ENCODE measurements at regions not wholly inside any gene's neighbourhood (a gene's known extent, or its start where the extent isn't known, plus 50 kb on each side); places are given as distances from the start of the nearest gene placed in this dataset.

DNA sequence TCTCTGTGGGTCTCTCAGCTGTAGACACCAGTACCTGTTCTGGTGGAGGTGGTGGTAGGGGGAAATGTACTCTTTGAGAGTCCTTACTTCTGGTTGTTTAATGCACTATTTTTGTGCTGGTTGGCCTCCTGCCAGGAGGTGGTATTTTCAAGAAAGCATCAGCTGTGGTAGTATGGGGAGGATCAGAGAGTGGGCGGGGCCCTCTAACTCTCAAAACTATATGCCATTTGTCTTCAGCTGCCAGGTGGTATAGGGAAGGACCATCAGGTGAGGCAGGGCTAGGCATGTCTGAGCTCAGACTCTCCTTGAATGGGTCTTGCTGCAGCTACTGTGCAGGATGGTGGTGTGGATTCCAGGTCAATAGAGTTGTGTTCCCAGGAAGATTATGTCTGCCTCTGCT lies 1100.8 kb downstream of the CNTNAP5 start:
- no peak for DNase-seq (ENCODE audit: low read depth, low spot score)
- in situ Hi-C loops (cut with HindIII; ENCODE audit: low sequenced_read_pairs) = no loop called here

DNA sequence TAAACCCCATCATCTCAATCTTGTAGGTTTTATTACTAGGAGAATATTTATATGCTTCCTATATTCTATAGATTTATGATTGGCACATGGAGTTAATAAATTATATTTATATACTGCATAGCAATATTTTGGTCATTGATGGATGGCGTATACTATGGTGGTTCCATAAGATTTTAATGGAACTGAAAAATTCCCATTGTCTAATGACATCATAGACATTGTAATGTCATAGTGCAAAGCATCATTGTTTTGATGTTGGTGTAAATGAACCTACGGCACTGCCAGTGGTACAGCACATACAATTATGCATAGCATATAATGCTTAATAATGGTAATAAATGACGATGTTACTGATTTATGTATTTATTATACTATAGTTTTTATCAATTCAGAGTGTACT lies 1135.9 kb downstream of the CNTNAP5 start:
- in situ Hi-C loops (cut with HindIII; ENCODE audit: low sequenced_read_pairs) = no loop called here

More for the DNA sequence above, 1100.8 kb downstream of the CNTNAP5 start:
- TF ChIP-seq, protein P1, sequence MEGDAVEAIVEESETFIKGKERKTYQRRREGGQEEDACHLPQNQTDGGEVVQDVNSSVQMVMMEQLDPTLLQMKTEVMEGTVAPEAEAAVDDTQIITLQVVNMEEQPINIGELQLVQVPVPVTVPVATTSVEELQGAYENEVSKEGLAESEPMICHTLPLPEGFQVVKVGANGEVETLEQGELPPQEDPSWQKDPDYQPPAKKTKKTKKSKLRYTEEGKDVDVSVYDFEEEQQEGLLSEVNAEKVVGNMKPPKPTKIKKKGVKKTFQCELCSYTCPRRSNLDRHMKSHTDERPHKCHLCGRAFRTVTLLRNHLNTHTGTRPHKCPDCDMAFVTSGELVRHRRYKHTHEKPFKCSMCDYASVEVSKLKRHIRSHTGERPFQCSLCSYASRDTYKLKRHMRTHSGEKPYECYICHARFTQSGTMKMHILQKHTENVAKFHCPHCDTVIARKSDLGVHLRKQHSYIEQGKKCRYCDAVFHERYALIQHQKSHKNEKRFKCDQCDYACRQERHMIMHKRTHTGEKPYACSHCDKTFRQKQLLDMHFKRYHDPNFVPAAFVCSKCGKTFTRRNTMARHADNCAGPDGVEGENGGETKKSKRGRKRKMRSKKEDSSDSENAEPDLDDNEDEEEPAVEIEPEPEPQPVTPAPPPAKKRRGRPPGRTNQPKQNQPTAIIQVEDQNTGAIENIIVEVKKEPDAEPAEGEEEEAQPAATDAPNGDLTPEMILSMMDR (IDR thresholded peaks at IDR 0.05; ENCODE audit: low read depth, low read length) = no peak
- H3K4me3 ChIP-seq (ENCODE audit: low read depth, low read length) = no peak overlapping the region

DNA sequence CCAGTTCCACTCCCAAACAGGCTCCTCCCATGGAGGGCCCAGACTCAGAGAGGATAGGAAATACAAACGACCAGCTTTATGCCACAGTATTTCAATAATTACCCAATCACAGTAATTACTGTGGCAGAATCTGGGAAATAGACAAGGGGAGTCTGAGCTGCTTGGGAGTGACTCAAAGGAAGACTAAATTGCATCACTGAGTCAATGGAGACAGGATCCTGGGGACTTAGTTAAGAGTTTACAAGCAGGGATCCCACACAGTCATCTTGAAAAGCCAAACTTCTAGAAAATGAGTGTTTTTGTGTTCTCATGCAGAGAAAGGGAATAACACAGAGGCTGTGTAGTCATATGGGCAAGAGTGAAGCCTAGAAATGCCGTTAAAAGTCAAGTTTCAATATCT lies 1142.1 kb downstream of the CNTNAP5 start:
- in situ Hi-C loops (cut with HindIII; ENCODE audit: low sequenced_read_pairs) = no loop called here
- TF ChIP-seq, protein P1 (IDR thresholded peaks at IDR 0.05; ENCODE audit: low read depth, low read length) = no peak
- no peak overlapping the region for H3K4me3 ChIP-seq (ENCODE audit: low read depth, low read length)
- DNase-seq (ENCODE audit: low read depth, low spot score) = peak; percentile 26

More for the DNA sequence above, 1135.9 kb downstream of the CNTNAP5 start:
- no peak overlapping the region for H3K4me3 ChIP-seq (ENCODE audit: low read depth, low read length)
- DNase-seq (ENCODE audit: low read depth, low spot score) = no peak
- TF ChIP-seq, protein P1 (IDR thresholded peaks at IDR 0.05; ENCODE audit: low read depth, low read length) = no peak

DNA sequence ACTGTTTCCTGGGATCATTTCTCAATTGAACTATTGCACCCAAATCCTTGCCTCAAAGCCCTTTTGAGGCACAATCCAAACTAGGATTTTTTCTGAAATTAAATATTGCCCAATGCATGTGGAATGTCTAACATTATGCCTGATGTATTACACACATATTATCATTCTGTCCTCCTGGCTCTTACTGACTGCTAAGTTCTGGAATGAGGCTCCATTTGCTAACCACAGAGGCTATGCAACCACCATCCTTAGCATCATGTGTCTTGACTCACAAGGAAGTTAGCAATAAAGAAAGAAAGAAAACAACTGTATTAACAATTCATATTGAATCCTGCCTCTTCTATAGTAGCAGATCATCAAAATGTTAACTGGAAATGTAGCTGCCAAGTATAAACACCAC lies 1142.7 kb downstream of the CNTNAP5 start:
- DNase-seq (ENCODE audit: low read depth, low spot score) = peak; percentile 82
- H3K4me3 ChIP-seq (ENCODE audit: low read depth, low read length) = no peak overlapping the region
- TF ChIP-seq, protein P1 (IDR thresholded peaks at IDR 0.05; ENCODE audit: low read depth, low read length) = no peak
- in situ Hi-C loops (cut with HindIII; ENCODE audit: low sequenced_read_pairs) = no loop called here

DNA sequence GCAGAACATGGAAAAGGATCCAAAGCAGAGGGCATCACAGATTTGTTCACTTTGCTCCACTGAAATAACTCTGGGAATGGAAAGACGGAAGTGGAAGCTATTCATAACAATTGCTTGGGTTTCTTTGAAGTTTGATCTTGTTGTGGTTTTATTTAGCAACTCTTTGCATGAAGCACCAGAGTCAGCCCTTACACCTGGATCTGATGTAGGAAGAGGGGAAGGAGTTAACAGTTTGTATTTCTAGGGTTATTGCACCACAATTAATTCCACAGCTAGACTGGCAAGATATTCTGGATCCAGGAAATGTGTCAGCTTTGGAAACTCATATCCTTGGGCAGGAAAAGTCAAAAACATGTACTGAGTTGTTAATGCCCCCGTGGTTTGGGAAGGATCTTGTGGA lies 1143.4 kb downstream of the CNTNAP5 start:
- TF ChIP-seq, protein P1 (IDR thresholded peaks at IDR 0.05; ENCODE audit: low read depth, low read length) = no peak
- in situ Hi-C loops (cut with HindIII; ENCODE audit: low sequenced_read_pairs) = no loop called here
- DNase-seq (ENCODE audit: low read depth, low spot score) = peak; percentile 11
- H3K4me3 ChIP-seq (ENCODE audit: low read depth, low read length) = no peak overlapping the region

DNA sequence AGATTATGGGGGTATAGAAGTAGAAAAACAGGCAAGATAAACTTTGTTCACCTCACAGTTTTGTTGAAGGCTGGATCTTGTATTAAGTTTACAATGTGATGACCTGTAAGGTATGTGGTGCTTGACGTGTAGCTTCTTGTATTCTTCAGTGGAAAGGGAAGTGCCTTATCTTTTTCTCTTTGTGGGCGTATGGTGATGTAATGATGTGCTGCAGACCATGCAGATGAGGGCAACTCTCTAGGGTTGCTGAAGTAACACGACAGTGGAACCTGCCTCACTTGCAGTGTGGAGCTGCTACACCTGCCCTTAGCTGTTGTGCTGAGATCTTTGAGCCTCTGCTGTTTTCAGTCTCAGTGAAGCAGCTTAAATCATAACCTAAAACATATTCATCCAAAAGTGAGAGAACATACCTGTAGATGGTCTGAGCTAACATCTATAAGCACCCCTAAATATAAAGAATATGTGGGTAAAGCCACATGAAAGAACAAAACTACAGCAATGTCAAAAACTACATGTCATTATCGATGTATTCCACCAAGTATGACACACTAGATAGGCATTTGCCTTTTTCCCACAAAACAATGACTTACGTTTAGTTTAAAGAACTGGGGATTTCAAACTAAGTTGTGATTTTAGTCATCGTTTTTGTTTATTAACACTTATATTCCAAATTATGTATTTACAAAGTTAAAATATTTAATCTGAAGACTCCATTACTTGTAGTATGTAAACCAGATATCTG lies 1144.1 kb downstream of the CNTNAP5 start:
- in situ Hi-C loops (cut with HindIII; ENCODE audit: low sequenced_read_pairs) = no loop called here

More for the DNA sequence above, 1144.1 kb downstream of the CNTNAP5 start:
- TF ChIP-seq, protein P1 (IDR thresholded peaks at IDR 0.05; ENCODE audit: low read depth, low read length) = no peak
- DNase-seq (ENCODE audit: low read depth, low spot score) = peak; percentile 40
- H3K4me3 ChIP-seq (ENCODE audit: low read depth, low read length) = no peak overlapping the region

All from astrocyte of the spinal cord (primary cell).